MCF 10A (cell line): ENCODE measurements at regions not wholly inside any gene's neighbourhood (a gene's known extent, or its start where the extent isn't known, plus 50 kb on each side); places are given as distances from the start of the nearest gene placed in this dataset.

ENCODE experiments used
- BruUV-seq: library from RNA; stranded (reverse); fragments of 400-500 nt; replicated peaks from 2 replicates; lab custom pipeline; 2021; lab: Mats Ljungman, UMichigan
- CTCF ChIA-PET: fragments of 300-600 bp; sonication (Branson Sonifier 250); formaldehyde crosslinking; extraction: SDS; loops from one replicate; lab custom pipeline; 2021; ENCODE audit warnings: antibody characterized with exemption, inconsistent platforms; lab: Yijun Ruan, JAX
- POLR2A ChIA-PET: fragments of 300-600, 350-650 bp; sonication (Branson Sonifier 250); formaldehyde crosslinking; extraction: SDS; loops from one replicate; lab custom pipeline; 2020; ENCODE audit warnings: antibody characterized with exemption, inconsistent platforms; lab: Yijun Ruan, JAX
- DNase-seq: peaks from one replicate; pipeline ENCODE4 v3.0.0-alpha.2; 2018; ENCODE audit not compliant: unreplicated experiment
- H3K27ac Mint-ChIP-seq: one replicate; pipeline ENCODE4 v1.8.0; 2022; ENCODE audit warnings: mild to moderate bottlenecking, low read depth, mixed read lengths; ENCODE audit not compliant: unreplicated experiment
- H3K27me3 Mint-ChIP-seq: one replicate; pipeline ENCODE4 v1.8.0; 2022; ENCODE audit warnings: mixed read lengths; ENCODE audit not compliant: insufficient read depth, unreplicated experiment
- H3K36me3 Mint-ChIP-seq: one replicate; pipeline ENCODE4 v1.8.0; 2022; ENCODE audit warnings: mild to moderate bottlenecking, moderate library complexity, mixed read lengths; ENCODE audit not compliant: insufficient read depth, unreplicated experiment
- H3K4me1 Mint-ChIP-seq: one replicate; pipeline ENCODE4 v1.8.0; 2022; ENCODE audit warnings: mixed read lengths; ENCODE audit not compliant: insufficient read depth, unreplicated experiment
- H3K4me3 Mint-ChIP-seq: one replicate; pipeline ENCODE4 v1.8.0; 2022; ENCODE audit warnings: mild to moderate bottlenecking, moderate library complexity, mixed read lengths; ENCODE audit not compliant: unreplicated experiment
- H3K9me3 Mint-ChIP-seq: one replicate; pipeline ENCODE4 v1.8.0; 2022; ENCODE audit warnings: mixed read lengths; ENCODE audit not compliant: unreplicated experiment
- CTCF ChIP-seq: fragments of 200-600 bp; IDR thresholded peaks from one replicate; pipeline ENCODE4 v1.8.0; 2022; ENCODE audit warnings: antibody characterized with exemption, mild to moderate bottlenecking; ENCODE audit not compliant: unreplicated experiment
- intact Hi-C: fragments of 100-400 bp; cut with micrococcal nuclease; formaldehyde crosslinking; loops from 2 replicates; pipeline ENCODE4 v1.14.1; 2022

DNA sequence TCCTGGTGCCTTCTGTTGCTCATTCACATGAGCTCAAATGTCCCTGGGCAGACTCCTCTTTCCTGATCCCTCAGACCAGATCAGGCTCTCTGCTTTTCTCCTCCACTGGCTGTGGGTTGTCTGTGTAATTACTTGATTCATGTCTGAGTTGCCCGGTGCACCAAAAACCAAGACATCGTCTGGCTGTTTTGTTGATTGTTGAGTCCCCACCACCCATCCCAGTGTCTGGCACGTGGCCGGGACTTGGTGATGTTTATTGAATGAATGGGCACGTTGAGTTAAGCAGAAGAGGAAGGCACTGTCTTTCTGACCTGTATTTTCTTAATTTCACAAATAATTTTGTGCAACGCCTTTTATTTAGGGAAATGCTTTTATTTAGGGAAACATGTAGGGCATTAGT is 499.1 kb upstream of the HS6ST1 start:
- no TSS peak for BruUV-seq
- H3K4me1 Mint-ChIP-seq, result no peaks in the 10 kb centered on the region
- CTCF ChIA-PET, result no interaction called here
- TF ChIP-seq CTCF, result no peak
- no peak for DNase-seq
- no peaks in the 10 kb centered on the region for H3K27me3 Mint-ChIP-seq
- no peak overlapping the region for H3K27ac Mint-ChIP-seq
- POLR2A ChIA-PET, result no interaction called here
- H3K4me3 Mint-ChIP-seq, result no peak overlapping the region
- H3K36me3 Mint-ChIP-seq, result no peaks in the 10 kb centered on the region
- intact Hi-C loops, result no loop called here
- H3K9me3 Mint-ChIP-seq, result no peaks in the 10 kb centered on the region

GRCh38 chr2:128818248-128818647 is 499.6 kb upstream of the HS6ST1 start:
- Mint-ChIP-seq H3K27me3 (no peaks in the 10 kb centered on the region), H3K4me3 (no peak overlapping the region), H3K4me1 (no peaks in the 10 kb centered on the region), H3K36me3 (no peaks in the 10 kb centered on the region), H3K9me3 (no peaks in the 10 kb centered on the region), H3K27ac (no peak overlapping the region)
- no peak for TF ChIP-seq CTCF
- CTCF ChIA-PET, result no interaction called here
- BruUV-seq, result no TSS peak
- POLR2A ChIA-PET, result no interaction called here
- DNase-seq, result no peak
- intact Hi-C loops, result no loop called here

DNA sequence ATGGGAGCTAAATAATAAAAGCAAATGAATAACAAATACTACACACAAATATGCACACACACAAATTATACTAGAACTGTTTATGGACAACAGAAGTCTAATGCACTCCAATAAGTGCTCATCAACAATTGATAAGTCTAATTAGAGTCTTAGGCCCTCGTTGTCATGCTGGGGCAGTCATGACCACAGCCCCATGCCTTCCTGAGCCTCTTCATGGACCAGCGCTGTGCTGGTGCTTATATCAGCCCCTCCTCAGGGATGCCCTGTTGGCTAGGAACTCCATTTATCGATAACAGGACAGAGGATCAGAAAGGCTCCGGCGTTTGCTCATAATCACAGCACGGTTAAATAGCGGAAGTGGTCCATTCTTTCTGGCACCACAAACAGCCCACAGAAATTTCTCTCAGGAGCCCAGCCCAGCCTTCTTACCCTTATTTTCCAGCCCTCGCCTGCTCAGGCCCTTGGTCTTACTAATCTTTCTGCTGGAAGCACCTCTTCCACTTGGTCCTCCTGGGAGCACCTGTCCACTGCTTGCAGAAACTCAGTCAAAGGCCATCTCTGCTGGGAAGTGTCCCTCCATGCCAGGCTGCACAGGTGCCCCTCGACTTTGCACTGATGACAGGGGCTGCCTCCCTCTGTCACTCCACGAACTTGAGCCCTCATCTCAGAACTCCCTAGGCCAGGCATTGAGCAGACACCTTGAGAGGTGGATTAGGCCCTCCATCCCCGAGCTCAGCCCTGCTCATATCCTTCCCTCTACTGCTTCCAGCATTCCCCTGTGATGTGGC is 500.2 kb upstream of the HS6ST1 start:
- Mint-ChIP-seq H3K9me3 (no peaks in the 10 kb centered on the region), H3K27me3 (no peaks in the 10 kb centered on the region), H3K36me3 (no peaks in the 10 kb centered on the region), H3K27ac (no peak overlapping the region), H3K4me1 (no peaks in the 10 kb centered on the region), H3K4me3 (no peak overlapping the region)
- CTCF ChIA-PET, result no interaction called here
- no TSS peak for BruUV-seq
- intact Hi-C loops, result no loop called here
- no peak for TF ChIP-seq CTCF
- POLR2A ChIA-PET, result no interaction called here
- no peak for DNase-seq

GRCh38 chr2:128820452-128820851 is 501.8 kb upstream of the HS6ST1 start:
- H3K27me3 Mint-ChIP-seq, result no peaks in the 10 kb centered on the region
- intact Hi-C loops, result no loop called here
- ChIA-PET POLR2A (no interaction called here), CTCF (interaction anchor here (0.6 to 1.0 kb wide), 2 partner anchors 11 to 104 kb away, joined by 3 to 5 read pairs; no protein-coding TSS in a partner anchor)
- TF ChIP-seq CTCF, result no peak
- H3K4me3 Mint-ChIP-seq, result no peak overlapping the region
- H3K4me1 Mint-ChIP-seq, result no peaks in the 10 kb centered on the region
- DNase-seq, result no peak
- no peak overlapping the region for H3K27ac Mint-ChIP-seq
- BruUV-seq, result no TSS peak
- H3K9me3 Mint-ChIP-seq, result no peaks in the 10 kb centered on the region
- no peaks in the 10 kb centered on the region for H3K36me3 Mint-ChIP-seq
